ENCODE measurements at regions not wholly inside any gene's neighbourhood (a gene's known extent, or its start where the extent isn't known, plus 50 kb on each side); places are given as distances from the start of the nearest gene placed in this dataset.

GRCh38 chr1:189859385-189859977 is 618.2 kb downstream of the BRINP3 start:
- intact Hi-C loops (cut with DNase I), result no loop called here
- no peak for TF ChIP-seq CTCF (IDR thresholded peaks at IDR 0.05)
- no peak for TF ChIP-seq POLR2A (IDR thresholded peaks at IDR 0.05)

GRCh38 chr1:189866606-189867005 is 611.1 kb downstream of the BRINP3 start:
- TF ChIP-seq POLR2A (IDR thresholded peaks at IDR 0.05) (no peak), CTCF (IDR thresholded peaks at IDR 0.05) (no peak)
- WGBS, 2 donors, result 84 to 91% methylated on average over 1 of the region's 1 CpG
- intact Hi-C loops (cut with DNase I), result no loop called here

More at GRCh38 chr1:189859385-189859977, 618.2 kb downstream of the BRINP3 start:
- no peaks in the 10 kb centered on the region for H3K9me3 ChIP-seq
- WGBS, 2 donors, result 92 to 100% methylated on average over 1 of the region's 1 CpG
- H3K27me3 ChIP-seq, result no peaks in the 10 kb centered on the region
- H3K4me1 ChIP-seq, result no peaks in the 10 kb centered on the region
- no peaks in the 10 kb centered on the region for H3K36me3 ChIP-seq
- H3K27ac ChIP-seq, result no peak overlapping the region
- DNase-seq, result no peak
- no peak overlapping the region for H3K4me3 ChIP-seq (replicated peaks in 1 of 3)

GRCh38 chr1:189868021-189868420 is 609.6 kb downstream of the BRINP3 start:
- TF ChIP-seq CTCF (IDR thresholded peaks at IDR 0.05), result no peak
- no peak for TF ChIP-seq POLR2A (IDR thresholded peaks at IDR 0.05)
- WGBS, 2 donors, result 64 to 66% methylated on average over 4 of the region's 4 CpGs
- DNase-seq, result no peak
- H3K27ac ChIP-seq, result no peak overlapping the region
- H3K9me3 ChIP-seq, result no peaks in the 10 kb centered on the region
- no peak overlapping the region for H3K4me3 ChIP-seq (replicated peaks in 1 of 3)
- H3K36me3 ChIP-seq, result no peaks in the 10 kb centered on the region
- H3K4me1 ChIP-seq, result no peaks in the 10 kb centered on the region
- H3K27me3 ChIP-seq, result no peaks in the 10 kb centered on the region
- intact Hi-C loops (cut with DNase I), result no loop called here

More at GRCh38 chr1:189866606-189867005, 611.1 kb downstream of the BRINP3 start:
- no peaks in the 10 kb centered on the region for H3K9me3 ChIP-seq
- H3K27ac ChIP-seq, result no peak overlapping the region
- DNase-seq, result no peak
- H3K36me3 ChIP-seq, result no peaks in the 10 kb centered on the region
- no peaks in the 10 kb centered on the region for H3K4me1 ChIP-seq
- H3K27me3 ChIP-seq, result no peaks in the 10 kb centered on the region
- no peak overlapping the region for H3K4me3 ChIP-seq (replicated peaks in 1 of 3)

- intact Hi-C loops (cut with DNase I), result no loop called here
- Histone ChIP-seq H3K27ac (no peak overlapping the region), H3K4me1 (no peaks in the 10 kb centered on the region), H3K4me3 (replicated peaks in 1 of 3) (no peak overlapping the region), H3K36me3 (no peaks in the 10 kb centered on the region), H3K9me3 (no peaks in the 10 kb centered on the region), H3K27me3 (no peaks in the 10 kb centered on the region)
- TF ChIP-seq POLR2A (IDR thresholded peaks at IDR 0.05) (no peak), CTCF (IDR thresholded peaks at IDR 0.05) (no peak)
- no peak for DNase-seq
These were observed 602.8 kb downstream of the BRINP3 start for GRCh38 chr1:189874715-189875435.

GRCh38 chr1:189880135-189880534 is 597.5 kb downstream of the BRINP3 start:
- H3K4me3 ChIP-seq (replicated peaks in 1 of 3), result no peak overlapping the region
- no peaks in the 10 kb centered on the region for H3K36me3 ChIP-seq
- no peaks in the 10 kb centered on the region for H3K9me3 ChIP-seq
- H3K4me1 ChIP-seq, result no peaks in the 10 kb centered on the region
- intact Hi-C loops (cut with DNase I), result no loop called here
- no peak overlapping the region for H3K27ac ChIP-seq
- WGBS, 2 donors, result 73 to 85% methylated on average over 3 of the region's 3 CpGs
- TF ChIP-seq CTCF (IDR thresholded peaks at IDR 0.05) (no peak), POLR2A (IDR thresholded peaks at IDR 0.05) (no peak)
- no peaks in the 10 kb centered on the region for H3K27me3 ChIP-seq
- DNase-seq, result no peak
